ENCODE measurements at regions not wholly inside any gene's neighbourhood (a gene's known extent, or its start where the extent isn't known, plus 50 kb on each side); places are given as distances from the start of the nearest gene placed in this dataset.

GRCh38 chr10:6990891-6991290, 410.8 kb upstream of the PRKCQ start:
- TF ChIP-seq, protein P1, sequence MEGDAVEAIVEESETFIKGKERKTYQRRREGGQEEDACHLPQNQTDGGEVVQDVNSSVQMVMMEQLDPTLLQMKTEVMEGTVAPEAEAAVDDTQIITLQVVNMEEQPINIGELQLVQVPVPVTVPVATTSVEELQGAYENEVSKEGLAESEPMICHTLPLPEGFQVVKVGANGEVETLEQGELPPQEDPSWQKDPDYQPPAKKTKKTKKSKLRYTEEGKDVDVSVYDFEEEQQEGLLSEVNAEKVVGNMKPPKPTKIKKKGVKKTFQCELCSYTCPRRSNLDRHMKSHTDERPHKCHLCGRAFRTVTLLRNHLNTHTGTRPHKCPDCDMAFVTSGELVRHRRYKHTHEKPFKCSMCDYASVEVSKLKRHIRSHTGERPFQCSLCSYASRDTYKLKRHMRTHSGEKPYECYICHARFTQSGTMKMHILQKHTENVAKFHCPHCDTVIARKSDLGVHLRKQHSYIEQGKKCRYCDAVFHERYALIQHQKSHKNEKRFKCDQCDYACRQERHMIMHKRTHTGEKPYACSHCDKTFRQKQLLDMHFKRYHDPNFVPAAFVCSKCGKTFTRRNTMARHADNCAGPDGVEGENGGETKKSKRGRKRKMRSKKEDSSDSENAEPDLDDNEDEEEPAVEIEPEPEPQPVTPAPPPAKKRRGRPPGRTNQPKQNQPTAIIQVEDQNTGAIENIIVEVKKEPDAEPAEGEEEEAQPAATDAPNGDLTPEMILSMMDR (IDR thresholded peaks at IDR 0.05) = no peak
- no peak for TF ChIP-seq POLR2A (IDR thresholded peaks at IDR 0.05)

Measured in esophagus squamous epithelium (tissue), 4 donors.